Caco-2 (cell line): ENCODE measurements at regions not wholly inside any gene's neighbourhood (a gene's known extent, or its start where the extent isn't known, plus 50 kb on each side); places are given as distances from the start of the nearest gene placed in this dataset.

Source experiments
- BruUV-seq: library from RNA; stranded (reverse); fragments of 400-500 nt; replicated peaks from 2 replicates; lab custom pipeline; 2021; lab: Mats Ljungman, UMichigan
- CTCF ChIA-PET: fragments of 300-600 bp; sonication (Branson Sonifier 250); formaldehyde crosslinking; loops from one replicate; lab custom pipeline; 2022; ENCODE audit warnings: antibody characterized with exemption; lab: Charles Lee
- POLR2A ChIA-PET: fragments of 300-600 bp; sonication (Branson Sonifier 250); formaldehyde crosslinking; loops from one replicate; lab custom pipeline; 2022; ENCODE audit warnings: antibody characterized with exemption; lab: Charles Lee
- DNase-seq, 2 experiments: peaks; one replicate each; pipeline versions ENCODE4 v3.0.0 to v3.0.0-alpha.2; 2020 to 2022
- H3K27me3 ChIP-seq: replicated peaks from 2 replicates; pipeline ENCODE4 v1.6.0; 2011; ENCODE audit warnings: low read length; ENCODE audit not compliant: control insufficient read depth, insufficient read depth
- H3K36me3 ChIP-seq: 2 replicates; pipeline ENCODE4 v1.5.1; 2011; ENCODE audit warnings: low read length; ENCODE audit not compliant: control insufficient read depth, insufficient read depth
- H3K4me1 ChIP-seq: fragments of 250-450 bp; sonication (Bioruptor Pico); 2 replicates; pipeline ENCODE4 v1.5.1; 2020; ENCODE audit warnings: mild to moderate bottlenecking
- H3K4me3 ChIP-seq: 2 replicates; pipeline ENCODE4 v1.5.1; 2011; ENCODE audit warnings: low read depth, mild to moderate bottlenecking, control low read depth, low read length
- H3K9me3 ChIP-seq: fragments of 250-450 bp; sonication (Bioruptor Pico); 2 replicates; pipeline ENCODE4 v1.5.1; 2020; ENCODE audit warnings: mild to moderate bottlenecking, moderate library complexity
- H3K27ac Mint-ChIP-seq: one replicate; pipeline ENCODE4 v1.8.0; 2022; ENCODE audit warnings: mixed read lengths; ENCODE audit not compliant: unreplicated experiment
- H3K27me3 Mint-ChIP-seq: one replicate; pipeline ENCODE4 v1.8.0; 2022; ENCODE audit warnings: mixed read lengths; ENCODE audit not compliant: insufficient read depth, unreplicated experiment
- H3K36me3 Mint-ChIP-seq: one replicate; pipeline ENCODE4 v1.8.0; 2022; ENCODE audit warnings: mild to moderate bottlenecking, mixed read lengths; ENCODE audit not compliant: insufficient read depth, unreplicated experiment
- H3K4me1 Mint-ChIP-seq: one replicate; pipeline ENCODE4 v1.8.0; 2022; ENCODE audit warnings: low read depth, mixed read lengths; ENCODE audit not compliant: unreplicated experiment
- H3K4me3 Mint-ChIP-seq: one replicate; pipeline ENCODE4 v1.8.0; 2022; ENCODE audit warnings: mild to moderate bottlenecking, moderate library complexity, mixed read lengths; ENCODE audit not compliant: unreplicated experiment
- H3K9me3 Mint-ChIP-seq: one replicate; pipeline ENCODE4 v1.8.0; 2022; ENCODE audit warnings: mixed read lengths; ENCODE audit not compliant: unreplicated experiment
- CTCF ChIP-seq, 2 experiments: fragments of 200-600 bp in 1 of 2; IDR thresholded peaks; 1 replicate in 1 of 2; 2 replicates in 1 of 2; pipeline versions ENCODE4 v1.5.1 to v1.8.0; 2011 to 2022; ENCODE audit warnings: antibody characterized with exemption in 1 of 2, control low read depth in 1 of 2, inconsistent platforms in 1 of 2, low read depth in 1 of 2, low read length in 1 of 2, mild to moderate bottlenecking in 1 of 2, moderate library complexity in 1 of 2; ENCODE audit not compliant: insufficient read depth in 1 of 2, severe bottlenecking in 1 of 2, unreplicated experiment in 1 of 2
- intact Hi-C: fragments of 100-400 bp; cut with micrococcal nuclease; formaldehyde crosslinking; loops from one replicate; pipeline ENCODE4 v1.10.0; 2022; ENCODE audit not compliant: unreplicated experiment

- peaks cover 6% of the 10 kb centered on the region; the same call in 1 of the 2 replicates for H3K9me3 ChIP-seq
- no peaks in the 10 kb centered on the region for H3K4me1 ChIP-seq
- no peak overlapping the region for H3K27ac Mint-ChIP-seq
- H3K27me3 Mint-ChIP-seq, result peaks cover 3% of the 10 kb centered on the region
- TF ChIP-seq CTCF (IDR thresholded peaks at IDR 0.05; ENCODE audit: insufficient read depth in 1 of 2, low read depth in 1 of 2, low read length in 1 of 2, severe bottlenecking in 1 of 2, unreplicated experiment in 1 of 2), result no peak
- CTCF ChIA-PET, result no interaction called here
- intact Hi-C loops, result no loop called here
- peaks cover 10% of the 10 kb centered on the region for H3K9me3 Mint-ChIP-seq
- H3K4me3 Mint-ChIP-seq, result no peak overlapping the region
- POLR2A ChIA-PET, result no interaction called here
- BruUV-seq, result no TSS peak
- no peaks in the 10 kb centered on the region for H3K27me3 ChIP-seq
- no peak for DNase-seq
- H3K36me3 ChIP-seq, result no peaks in the 10 kb centered on the region
- no peaks in the 10 kb centered on the region for H3K36me3 Mint-ChIP-seq
- no peaks in the 10 kb centered on the region for H3K4me1 Mint-ChIP-seq
- H3K4me3 ChIP-seq, result no peak overlapping the region
These were observed 321.9 kb upstream of the ZNF507 start for GRCh38 chr19:32023564-32023832.

GRCh38 chr19:32029235-32029634 is 316.2 kb upstream of the ZNF507 start:
- H3K9me3 Mint-ChIP-seq, result no peaks in the 10 kb centered on the region
- intact Hi-C loops, result no loop called here
- POLR2A ChIA-PET, result no interaction called here
- H3K4me3 Mint-ChIP-seq, result no peak overlapping the region
- no peaks in the 10 kb centered on the region for H3K36me3 Mint-ChIP-seq
- H3K27me3 ChIP-seq, result no peaks in the 10 kb centered on the region
- no peaks in the 10 kb centered on the region for H3K4me1 ChIP-seq
- no peak for TF ChIP-seq CTCF (IDR thresholded peaks at IDR 0.05; ENCODE audit: insufficient read depth in 1 of 2, low read depth in 1 of 2, low read length in 1 of 2, severe bottlenecking in 1 of 2, unreplicated experiment in 1 of 2)
- no peaks in the 10 kb centered on the region for H3K36me3 ChIP-seq
- CTCF ChIA-PET, result no interaction called here
- H3K27ac Mint-ChIP-seq, result no peak overlapping the region
- no peaks in the 10 kb centered on the region for H3K9me3 ChIP-seq
- H3K4me3 ChIP-seq, result no peak overlapping the region
- H3K27me3 Mint-ChIP-seq, result no peaks in the 10 kb centered on the region
- H3K4me1 Mint-ChIP-seq, result no peaks in the 10 kb centered on the region
- DNase-seq, result no peak
- no TSS peak for BruUV-seq

- CTCF ChIA-PET, result no interaction called here
- H3K4me3 Mint-ChIP-seq, result no peak overlapping the region
- H3K9me3 Mint-ChIP-seq, result no peaks in the 10 kb centered on the region
- H3K4me1 Mint-ChIP-seq, result no peaks in the 10 kb centered on the region
- POLR2A ChIA-PET, result no interaction called here
- Histone ChIP-seq H3K27me3 (no peaks in the 10 kb centered on the region), H3K36me3 (no peaks in the 10 kb centered on the region), H3K9me3 (no peaks in the 10 kb centered on the region), H3K4me1 (no peaks in the 10 kb centered on the region), H3K4me3 (no peak overlapping the region)
- peaks cover under 1% of the 10 kb centered on the region for H3K27me3 Mint-ChIP-seq
- DNase-seq, result no peak
- intact Hi-C loops, result no loop called here
- no TSS peak for BruUV-seq
- no peak overlapping the region for H3K27ac Mint-ChIP-seq
- H3K36me3 Mint-ChIP-seq, result no peaks in the 10 kb centered on the region
- TF ChIP-seq CTCF (IDR thresholded peaks at IDR 0.05; ENCODE audit: insufficient read depth in 1 of 2, low read depth in 1 of 2, low read length in 1 of 2, severe bottlenecking in 1 of 2, unreplicated experiment in 1 of 2), result no peak
These were observed 312.8 kb upstream of the ZNF507 start for GRCh38 chr19:32032561-32032960.
